Lower leg skin (tissue), 3 donors: ENCODE measurements at regions not wholly inside any gene's neighbourhood (a gene's known extent, or its start where the extent isn't known, plus 50 kb on each side); places are given as distances from the start of the nearest gene placed in this dataset.

Experiments
- POLR2A ChIP-seq, 2 donors: fragments of 450-650 bp; IDR thresholded peaks; one replicate each; pipeline ENCODE4 v1.6.1; 2016 to 2017; ENCODE audit warnings: antibody characterized with exemption in 2 of 2, mild to moderate bottlenecking in 1 of 2, moderate library complexity in 1 of 2
- TF ChIP-seq, protein P1 (sequence below), 3 donors: fragments of 450-650 bp; IDR thresholded peaks; one replicate each; pipeline ENCODE4 v1.5.1; 2016; ENCODE audit warnings: antibody characterized with exemption in 3 of 3, mild to moderate bottlenecking in 3 of 3, moderate library complexity in 2 of 3

DNA sequence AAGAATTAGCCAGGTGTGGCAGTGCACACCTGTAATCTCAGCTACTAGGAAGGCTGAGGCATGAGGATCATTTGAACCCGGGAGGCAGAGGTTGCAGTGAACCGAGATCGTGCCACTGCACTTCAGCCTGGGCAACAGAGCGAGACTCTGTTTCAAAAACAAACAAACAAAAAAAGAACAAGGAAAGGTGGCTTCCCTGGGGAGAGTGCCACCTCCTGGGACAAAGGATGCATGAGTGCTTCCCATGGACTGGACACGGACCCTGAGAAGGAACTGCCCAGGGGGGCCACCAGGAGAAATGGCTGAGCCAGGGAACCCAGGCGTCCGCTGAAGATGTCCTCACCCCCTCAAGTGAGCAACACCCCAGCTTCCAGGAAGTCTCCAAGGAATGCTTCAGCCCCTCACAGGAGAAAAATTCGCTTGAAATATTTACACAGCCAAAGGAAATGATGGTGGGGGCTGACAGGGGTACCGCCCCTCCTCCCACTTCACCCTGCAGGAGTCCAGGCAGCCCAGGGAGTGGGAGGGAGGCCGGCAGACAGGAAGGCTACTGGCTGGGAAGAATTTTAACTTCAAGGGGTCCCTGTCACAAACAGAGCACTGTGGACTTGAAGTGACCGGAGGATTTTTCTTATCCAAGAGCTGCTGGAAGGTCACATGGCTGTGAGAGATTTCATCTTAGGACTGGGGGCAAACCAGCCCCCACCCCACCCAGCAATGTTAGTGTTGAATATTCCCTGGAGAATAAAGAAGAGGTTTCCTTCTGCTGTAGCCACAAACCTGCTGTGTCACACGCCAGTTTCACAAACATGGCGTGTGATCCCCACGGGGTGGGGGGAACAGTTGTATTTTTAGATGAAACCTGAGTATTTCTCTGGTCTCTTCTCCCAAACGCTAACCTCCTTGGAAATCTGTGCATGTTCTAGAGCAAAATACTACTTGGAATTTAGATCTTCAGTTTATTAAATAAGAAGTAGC is 90.8 kb upstream of the SLC25A33 start:
- TF ChIP-seq, protein P1, sequence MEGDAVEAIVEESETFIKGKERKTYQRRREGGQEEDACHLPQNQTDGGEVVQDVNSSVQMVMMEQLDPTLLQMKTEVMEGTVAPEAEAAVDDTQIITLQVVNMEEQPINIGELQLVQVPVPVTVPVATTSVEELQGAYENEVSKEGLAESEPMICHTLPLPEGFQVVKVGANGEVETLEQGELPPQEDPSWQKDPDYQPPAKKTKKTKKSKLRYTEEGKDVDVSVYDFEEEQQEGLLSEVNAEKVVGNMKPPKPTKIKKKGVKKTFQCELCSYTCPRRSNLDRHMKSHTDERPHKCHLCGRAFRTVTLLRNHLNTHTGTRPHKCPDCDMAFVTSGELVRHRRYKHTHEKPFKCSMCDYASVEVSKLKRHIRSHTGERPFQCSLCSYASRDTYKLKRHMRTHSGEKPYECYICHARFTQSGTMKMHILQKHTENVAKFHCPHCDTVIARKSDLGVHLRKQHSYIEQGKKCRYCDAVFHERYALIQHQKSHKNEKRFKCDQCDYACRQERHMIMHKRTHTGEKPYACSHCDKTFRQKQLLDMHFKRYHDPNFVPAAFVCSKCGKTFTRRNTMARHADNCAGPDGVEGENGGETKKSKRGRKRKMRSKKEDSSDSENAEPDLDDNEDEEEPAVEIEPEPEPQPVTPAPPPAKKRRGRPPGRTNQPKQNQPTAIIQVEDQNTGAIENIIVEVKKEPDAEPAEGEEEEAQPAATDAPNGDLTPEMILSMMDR (IDR thresholded peaks at IDR 0.05), result no peak
- no peak for TF ChIP-seq POLR2A (IDR thresholded peaks at IDR 0.05)
